GM10266 (cell line): ENCODE measurements at regions not wholly inside any gene's neighbourhood (a gene's known extent, or its start where the extent isn't known, plus 50 kb on each side); places are given as distances from the start of the nearest gene placed in this dataset.
A peak's percentile ranks its signal among the peaks of the same experiment; 100 is the strongest.

ENCODE experiments used
- DNase-seq: peaks from one replicate; pipeline ENCODE4 v3.0.0; 2012; ENCODE audit errors: extremely low spot score
- CTCF ChIP-seq: IDR thresholded peaks from 2 replicates; pipeline ENCODE4 v1.5.1; 2012; ENCODE audit warnings: mild to moderate bottlenecking, low read depth; ENCODE audit not compliant: control insufficient read depth, insufficient read depth; ENCODE audit errors: missing control alignments

DNA sequence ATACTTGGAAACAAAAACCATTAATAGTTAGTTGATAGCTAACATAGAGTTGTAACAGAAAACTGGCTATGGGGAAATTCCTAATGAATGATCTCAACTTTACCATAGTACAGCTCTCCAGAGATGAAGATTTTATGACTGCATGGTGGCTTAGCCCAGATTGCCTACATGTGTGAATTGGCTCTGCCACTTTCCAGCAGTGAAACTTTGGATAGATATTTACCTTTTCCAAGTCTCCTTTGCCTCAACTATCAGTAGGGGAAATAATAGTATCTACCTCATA, 161.1 kb downstream of the LACC1 start:
- no peak for DNase-seq
- no peak for TF ChIP-seq CTCF

GRCh38 chr13:44044547-44045179, 165.0 kb downstream of the LACC1 start:
- no peak for TF ChIP-seq CTCF
- DNase-seq, result no peak

DNA sequence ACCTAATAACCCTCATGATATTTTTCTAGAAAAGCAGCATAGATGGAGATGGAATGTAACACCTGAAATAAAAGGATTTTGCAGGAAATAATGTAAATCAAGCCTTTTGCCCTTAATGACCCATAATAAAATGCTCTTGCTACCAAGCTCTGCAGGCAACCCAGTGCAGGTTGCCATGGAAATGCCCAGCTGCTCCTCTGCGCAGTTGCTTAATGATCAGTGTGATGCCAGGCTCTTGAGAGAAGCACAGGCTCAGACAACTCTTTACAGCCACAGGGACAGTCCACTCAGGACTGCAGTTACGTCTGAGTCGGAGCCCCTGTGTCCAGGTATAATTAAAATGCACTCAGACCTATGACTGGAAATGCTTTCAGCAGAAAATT, 165.5 kb downstream of the LACC1 start:
- no peak for TF ChIP-seq CTCF
- DNase-seq, result no peak

- no peak for TF ChIP-seq CTCF
- no peak for DNase-seq
Measured at GRCh38 chr13:44046428-44046827, 166.7 kb downstream of the LACC1 start.

GRCh38 chr13:44048326-44048725, 168.6 kb downstream of the LACC1 start:
- DNase-seq, result no peak
- TF ChIP-seq CTCF, result peak; percentile 14

- no peak for TF ChIP-seq CTCF
- DNase-seq, result no peak
Measured at GRCh38 chr13:44049081-44049945, 169.6 kb downstream of the LACC1 start.

GRCh38 chr13:44050450-44051063, 170.9 kb downstream of the LACC1 start:
- peak; percentile 43 for TF ChIP-seq CTCF
- peak; percentile 18 for DNase-seq
